GM20000 (cell line): ENCODE measurements at regions not wholly inside any gene's neighbourhood (a gene's known extent, or its start where the extent isn't known, plus 50 kb on each side); places are given as distances from the start of the nearest gene placed in this dataset.

Experiments
- DNase-seq: peaks from one replicate; pipeline ENCODE4 v3.0.0; 2012; ENCODE audit warnings: low spot score
- CTCF ChIP-seq: IDR thresholded peaks from 2 replicates; pipeline ENCODE4 v1.5.1; 2012; ENCODE audit warnings: mild to moderate bottlenecking, control low read depth; ENCODE audit errors: extremely low read depth, missing control alignments

GRCh38 chr2:134150760-134151159 lies 103.1 kb upstream of the MGAT5 start:
- DNase-seq: no peak
- no peak for TF ChIP-seq CTCF

DNA sequence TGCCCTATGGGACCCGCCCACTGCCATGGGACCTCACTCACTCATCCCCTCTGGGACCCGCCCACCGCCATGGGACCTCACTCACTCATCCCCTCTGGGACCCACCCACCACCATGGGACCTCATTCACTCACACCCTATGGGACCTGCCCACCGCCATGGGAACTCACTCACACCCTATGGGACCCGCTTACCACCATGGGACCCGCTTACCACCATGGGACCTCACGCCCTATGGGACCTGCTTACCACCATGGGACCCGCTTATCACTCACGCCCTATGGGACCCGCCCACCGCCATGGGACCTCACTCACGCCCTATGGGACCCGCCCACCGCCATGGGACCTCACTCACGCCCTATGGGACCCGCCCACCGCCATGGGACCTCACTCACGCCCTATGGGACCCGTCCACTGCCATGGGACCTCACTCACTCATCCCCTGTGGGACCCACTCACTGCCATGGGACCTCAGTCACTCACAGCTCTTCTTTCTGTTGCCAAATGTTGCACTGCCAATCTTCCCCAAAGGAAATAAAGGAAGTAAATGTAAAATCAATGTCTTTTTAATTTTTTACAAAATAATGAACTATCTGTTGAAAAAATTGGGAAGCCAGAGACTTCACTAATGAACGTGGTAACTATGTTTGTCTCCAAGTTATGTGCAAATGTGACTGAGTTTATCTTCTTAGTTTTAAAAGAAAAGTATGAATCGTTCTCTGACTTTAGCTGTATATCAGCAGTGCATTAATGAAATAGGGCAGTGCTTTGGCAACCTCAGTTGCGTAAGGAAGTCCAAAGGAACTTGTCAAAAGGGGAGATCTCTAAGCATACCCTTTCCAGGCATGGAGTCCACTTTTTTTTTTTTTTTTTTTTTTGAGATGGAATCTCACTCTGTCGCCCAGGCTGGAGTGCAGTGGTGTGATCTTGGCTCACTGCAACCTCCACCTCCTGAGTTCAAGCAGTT lies 101.5 kb upstream of the MGAT5 start:
- no peak for TF ChIP-seq CTCF
- no peak for DNase-seq

- DNase-seq: no peak
- no peak for TF ChIP-seq CTCF
These were observed 100.5 kb upstream of the MGAT5 start for GRCh38 chr2:134153294-134153880.

DNA sequence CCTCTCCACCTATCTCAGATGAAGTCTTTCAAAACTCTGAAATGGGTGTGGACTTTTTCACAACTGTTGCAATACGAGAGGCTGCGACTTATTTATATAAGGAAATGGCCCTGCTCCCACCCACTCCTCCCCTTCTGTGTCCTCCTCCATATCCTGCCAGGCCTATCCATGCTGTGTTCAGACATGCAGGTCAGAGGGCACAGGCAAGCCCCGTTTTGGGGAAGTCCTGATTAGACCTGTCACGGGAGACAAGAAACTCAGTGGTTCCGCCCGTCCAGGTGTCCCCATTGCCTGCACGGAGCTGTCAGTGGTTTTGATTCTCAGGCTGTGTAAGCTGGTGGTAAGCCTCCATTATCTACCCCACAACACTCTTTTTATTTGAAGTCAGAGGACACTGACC lies 99.6 kb upstream of the MGAT5 start:
- peak; percentile 43 for DNase-seq
- TF ChIP-seq CTCF: no peak

DNA sequence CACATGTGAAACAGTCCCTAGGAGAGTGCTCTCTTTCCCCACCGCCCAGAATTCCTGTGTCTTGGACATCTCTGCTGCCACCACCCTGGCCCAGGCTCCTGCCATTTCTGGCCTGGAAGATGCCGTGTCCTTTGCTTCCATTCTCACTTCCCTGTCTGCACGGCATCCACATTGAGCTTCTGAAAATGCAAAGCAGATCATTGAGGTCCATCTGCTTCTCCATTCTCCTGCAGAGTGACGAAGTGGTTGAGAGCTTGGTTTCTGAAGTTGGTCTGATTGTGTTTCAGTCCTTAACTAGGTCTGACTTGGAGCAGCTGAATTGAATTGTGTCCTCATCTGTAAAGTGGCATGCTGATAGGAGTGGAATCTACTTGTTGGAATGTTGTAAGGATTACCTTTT lies 98.7 kb upstream of the MGAT5 start:
- DNase-seq: peak; percentile 45
- TF ChIP-seq CTCF: no peak

DNA sequence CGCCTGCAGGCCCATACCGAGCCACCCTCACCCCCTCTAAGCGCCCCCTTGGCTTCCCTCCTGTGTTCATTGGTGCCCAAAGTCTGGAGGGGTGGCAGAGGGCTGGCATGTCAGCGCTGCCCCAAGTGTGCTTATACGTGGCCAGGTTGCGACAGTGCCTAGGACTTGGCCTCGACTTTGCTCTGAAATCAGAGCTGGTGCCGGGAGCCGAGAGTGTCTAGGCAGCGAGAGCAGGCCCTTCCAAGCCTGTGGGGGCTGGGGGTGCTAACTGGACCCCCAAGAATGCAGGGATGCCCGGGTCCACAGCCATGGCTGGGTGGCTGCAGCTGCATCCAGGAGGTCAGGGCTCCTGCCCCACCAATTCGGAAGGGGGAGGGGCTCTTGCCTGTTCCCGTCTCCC lies 95.6 kb upstream of the MGAT5 start:
- no peak for TF ChIP-seq CTCF
- DNase-seq: no peak

GRCh38 chr2:134161170-134161547 lies 92.7 kb upstream of the MGAT5 start:
- DNase-seq: no peak
- TF ChIP-seq CTCF: no peak
